Endometrium (tissue), 2 donors: ENCODE measurements at regions not wholly inside any gene's neighbourhood (a gene's known extent, or its start where the extent isn't known, plus 50 kb on each side); places are given as distances from the start of the nearest gene placed in this dataset.
"Not testable (repeated sequence)": the region's sequence is repeated elsewhere in the genome, so short reads cannot be mapped to it uniquely, and the experiment has no call there.

ENCODE experiments used
- FAIRE-seq: peaks from 2 replicates; lab custom pipeline; 2012; peaks lifted over from hg19 to GRCh38; lab: Jason Lieb, UNC
- donor health status: control.
- donor health status: control.

DNA sequence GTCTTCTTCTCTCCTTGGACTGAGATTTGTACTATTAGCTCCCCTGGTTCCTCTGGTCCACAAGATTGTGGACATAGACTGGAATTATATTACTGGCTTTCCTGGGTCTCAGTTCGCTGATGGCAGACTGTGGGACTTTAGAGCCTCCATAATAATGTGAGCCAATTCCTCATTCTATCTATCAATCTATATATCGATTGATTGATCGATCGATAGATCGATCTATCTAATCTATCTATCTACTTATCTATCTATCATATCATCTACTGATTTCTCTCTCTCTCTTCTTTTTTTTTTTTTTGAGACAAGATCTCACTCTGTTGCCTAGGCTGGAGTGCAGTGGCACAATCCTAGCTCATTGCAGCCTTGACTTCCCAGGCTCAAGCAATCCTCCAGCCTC, 51.5 kb upstream of the DDR1 start:
- FAIRE-seq: no peak

DNA sequence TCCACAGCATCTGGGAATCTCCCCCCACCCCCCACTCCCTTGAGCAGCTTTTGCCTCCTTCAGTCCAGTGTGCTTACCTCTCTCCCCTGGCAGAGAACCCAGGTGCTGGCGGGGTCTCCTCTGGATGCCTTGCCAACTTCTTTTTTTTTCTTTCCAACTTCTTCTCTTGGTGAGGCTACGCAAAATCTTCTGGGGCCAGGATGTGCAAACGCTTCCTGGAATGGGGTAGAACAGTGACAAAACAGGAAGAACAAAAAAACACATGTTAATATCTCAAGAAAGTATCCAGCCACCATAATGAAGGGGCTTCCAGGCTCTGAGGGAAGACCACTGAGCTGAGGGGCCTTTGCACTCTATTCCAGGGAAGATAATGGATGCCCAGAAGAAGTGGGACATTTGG, 53.9 kb upstream of the DDR1 start:
- no peak for FAIRE-seq

DNA sequence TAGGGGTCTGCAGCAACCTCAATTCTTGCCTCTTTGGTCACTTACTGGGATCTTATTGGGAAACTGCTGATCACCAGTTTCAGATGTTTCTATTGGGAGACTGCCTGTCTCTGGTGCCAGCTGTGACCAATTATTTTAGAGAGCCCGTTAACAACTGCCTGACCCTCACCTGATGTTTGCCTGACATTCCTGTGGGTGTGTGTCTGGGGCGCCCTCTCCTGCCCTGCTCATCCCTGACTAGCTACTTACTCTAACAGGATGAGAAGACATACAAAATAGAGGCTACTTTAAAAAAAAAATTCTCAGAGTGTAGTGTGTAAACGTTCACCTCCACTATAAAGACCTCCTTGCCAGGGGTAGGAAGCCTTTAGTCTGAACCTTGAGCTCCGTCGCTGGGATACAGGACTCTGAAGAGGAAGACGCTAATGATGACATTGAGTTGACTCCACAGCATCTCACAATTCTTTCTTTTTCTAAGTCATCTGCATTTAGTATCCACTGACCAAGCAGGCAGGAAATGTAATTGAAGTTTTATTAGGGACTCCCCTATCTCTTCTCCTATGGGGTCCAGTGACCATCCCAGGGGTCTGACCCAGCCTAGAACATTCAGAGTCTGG, 54.6 kb upstream of the DDR1 start:
- FAIRE-seq: no peak

DNA sequence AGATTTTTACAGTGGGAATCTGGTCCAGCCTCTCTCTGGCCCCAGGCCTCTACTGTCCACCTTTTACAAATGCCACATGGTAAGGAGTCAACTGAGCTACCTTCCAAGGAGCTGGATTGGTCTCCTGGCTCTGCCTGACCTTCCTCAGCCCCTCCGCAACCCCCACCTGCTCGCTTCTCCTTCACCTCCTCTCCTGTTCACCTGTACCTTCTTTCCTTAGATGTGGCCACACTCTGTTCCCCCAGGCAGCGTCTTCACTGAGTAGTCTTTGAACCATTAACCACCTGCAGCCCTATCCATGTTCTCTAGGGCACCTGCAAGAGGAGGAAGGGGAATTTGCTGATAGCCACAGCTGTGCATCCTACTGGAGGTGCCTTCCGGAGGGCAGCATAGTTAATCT, 55.3 kb upstream of the DDR1 start:
- FAIRE-seq: no peak

DNA sequence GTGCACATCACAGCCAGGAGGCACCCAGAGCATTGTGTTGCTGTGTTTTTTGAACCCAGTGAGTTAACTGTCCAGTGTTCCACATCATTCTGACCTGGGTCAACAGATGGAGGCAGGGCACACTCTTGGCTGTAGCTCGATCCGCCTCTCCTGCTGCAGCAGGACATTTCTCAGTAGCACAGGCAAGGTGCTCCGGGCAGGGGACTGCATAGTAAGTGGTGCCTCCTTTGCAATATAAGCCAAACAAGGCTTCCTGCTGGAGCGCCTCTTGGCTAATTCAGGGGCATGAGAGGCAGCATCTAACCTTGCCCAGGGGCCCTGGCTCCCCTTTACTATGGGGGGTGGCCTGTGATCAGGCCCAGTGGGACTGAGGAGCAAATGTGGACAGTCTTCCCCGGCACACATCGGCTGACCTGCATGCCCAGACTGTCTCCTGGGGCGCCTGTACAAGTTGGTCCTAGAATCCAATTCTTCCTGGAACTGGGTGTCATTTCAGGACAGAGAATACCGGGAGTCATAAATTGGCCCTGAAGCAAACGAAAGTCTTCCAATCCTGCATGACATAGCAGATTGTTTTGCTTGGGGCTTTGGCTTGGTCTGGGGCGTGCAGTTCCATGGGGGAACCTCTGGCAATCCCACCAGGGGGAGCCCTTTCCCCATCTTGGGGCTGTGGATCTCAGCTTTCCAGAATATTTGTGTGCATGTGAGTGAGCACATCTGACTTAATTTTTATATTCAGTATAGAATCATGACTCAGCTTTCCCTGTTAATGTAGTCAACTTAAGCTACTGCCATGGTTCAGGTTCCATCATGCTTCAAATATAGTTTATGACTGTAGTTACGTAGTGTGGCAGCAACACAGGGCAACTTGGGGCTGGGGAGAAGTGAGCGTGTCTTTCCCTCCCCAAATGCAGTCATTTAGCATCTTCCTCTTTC, 56.0 kb upstream of the DDR1 start:
- peak; percentile 62 for FAIRE-seq

DNA sequence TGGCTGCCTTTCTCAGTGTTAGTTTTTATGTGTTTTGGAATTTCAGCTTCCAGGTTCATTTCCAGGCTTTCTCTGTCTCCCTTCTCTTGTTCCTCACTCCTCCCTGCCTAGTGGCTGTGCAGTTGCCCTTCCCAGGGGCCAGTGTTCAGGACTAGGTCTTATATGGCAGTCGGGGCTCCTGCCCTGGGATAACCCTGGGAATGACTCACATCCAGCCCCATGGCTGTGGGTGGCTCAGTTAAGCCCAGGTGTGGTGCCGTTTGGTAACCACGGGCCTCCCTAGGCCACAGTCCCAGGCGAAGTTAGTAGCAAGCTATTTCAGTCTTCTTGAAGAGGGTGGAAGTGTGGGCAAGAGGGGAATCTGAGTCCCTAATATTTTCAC, 57.4 kb upstream of the DDR1 start:
- FAIRE-seq: no peak

DNA sequence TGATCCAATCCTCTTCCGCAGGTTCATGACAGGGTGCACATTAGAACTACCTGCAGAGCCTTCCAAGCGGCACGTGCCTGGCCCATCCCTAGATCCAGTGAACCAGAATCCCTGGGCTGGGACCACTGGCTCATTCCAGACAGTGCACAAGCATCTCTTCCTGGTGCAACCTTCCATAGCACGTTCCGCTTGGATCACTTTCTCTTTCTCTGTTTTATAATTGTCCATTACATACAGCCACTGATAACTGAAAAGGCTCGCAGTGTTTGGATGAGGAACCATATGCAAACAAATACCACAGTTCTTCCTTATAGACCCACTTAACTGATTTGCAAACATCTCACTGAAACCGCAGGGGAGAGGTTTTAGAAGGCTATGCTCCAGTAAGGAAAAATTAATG, 59.6 kb upstream of the DDR1 start:
- FAIRE-seq: no peak

DNA sequence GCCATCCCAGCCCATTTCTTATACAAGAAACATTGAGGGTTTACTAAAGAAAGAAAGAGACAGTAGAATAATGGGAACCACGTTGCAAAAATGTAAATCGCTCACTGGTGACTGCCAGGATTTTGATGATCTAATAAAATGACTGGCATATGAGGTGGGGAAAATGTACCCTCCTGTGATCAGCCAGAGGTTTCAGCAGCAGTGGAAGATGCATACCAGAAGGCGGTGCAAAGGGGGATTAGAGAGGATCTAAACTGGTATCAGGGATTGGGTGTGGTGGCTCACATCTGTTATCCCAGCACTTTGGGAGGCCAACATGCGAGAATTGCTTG, 60.8 kb upstream of the DDR1 start:
- FAIRE-seq: no peak

DNA sequence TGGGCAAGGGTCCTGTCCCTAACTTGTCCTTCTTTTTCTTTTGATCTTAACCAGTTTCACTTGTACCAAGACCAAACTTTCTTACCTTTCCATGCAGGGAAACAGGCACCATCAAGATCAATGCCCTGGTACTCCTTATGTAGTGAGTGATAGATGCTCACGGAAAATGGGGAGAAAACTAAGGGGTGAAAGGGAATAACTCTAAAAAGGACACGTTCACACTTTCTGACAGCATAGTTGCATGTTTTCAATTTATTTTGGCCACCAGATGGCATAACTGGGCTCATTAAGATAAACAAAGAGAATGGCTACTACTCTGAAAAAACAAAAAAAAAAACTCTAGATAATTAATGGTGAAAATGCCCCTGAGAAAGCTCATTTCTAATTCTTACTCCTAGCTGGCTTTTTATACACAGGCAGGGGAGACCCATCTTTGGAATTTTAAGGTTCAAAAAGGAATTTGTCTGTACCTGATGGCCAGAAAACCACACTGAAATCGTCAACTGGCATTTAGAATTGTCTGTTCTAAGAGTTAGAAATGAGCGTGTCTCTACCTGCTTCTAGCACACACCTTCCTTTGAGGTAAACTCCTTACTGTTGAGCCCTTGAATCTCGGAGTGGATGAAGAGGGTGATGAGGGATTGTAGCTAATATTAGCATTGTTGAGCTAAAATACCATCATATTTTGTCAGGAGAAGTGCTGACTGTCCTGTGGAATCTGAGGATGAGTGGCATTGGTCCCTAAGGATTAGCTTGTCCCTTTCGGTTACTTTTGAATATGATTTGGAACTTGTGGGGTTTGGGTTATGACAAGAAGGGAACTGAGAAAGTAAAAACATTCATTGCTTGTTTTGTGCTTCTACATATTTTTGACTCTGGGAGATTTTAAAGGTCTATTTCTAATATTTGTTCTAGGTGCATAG, 62.2 kb upstream of the DDR1 start:
- no peak for FAIRE-seq

DNA sequence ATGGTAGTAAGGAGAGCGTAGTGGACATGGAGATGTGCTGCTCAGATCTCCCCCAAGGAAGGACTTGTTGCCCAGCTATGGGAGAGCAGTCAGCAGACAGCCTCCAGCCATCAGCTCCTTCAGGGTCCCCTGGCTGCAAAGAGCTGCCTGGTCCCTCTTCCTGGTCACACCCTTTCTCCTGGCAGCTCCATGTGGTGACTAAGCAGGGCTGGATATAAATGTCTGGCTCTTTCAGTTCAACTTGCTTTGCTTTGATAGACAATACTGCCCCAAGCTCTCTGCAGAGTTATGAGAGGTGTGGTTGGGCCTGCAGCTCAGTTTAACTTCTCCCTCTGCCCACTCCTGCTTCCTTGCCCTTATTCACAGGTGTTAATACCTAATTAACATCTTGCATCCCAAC, 64.1 kb upstream of the DDR1 start:
- FAIRE-seq: no peak

DNA sequence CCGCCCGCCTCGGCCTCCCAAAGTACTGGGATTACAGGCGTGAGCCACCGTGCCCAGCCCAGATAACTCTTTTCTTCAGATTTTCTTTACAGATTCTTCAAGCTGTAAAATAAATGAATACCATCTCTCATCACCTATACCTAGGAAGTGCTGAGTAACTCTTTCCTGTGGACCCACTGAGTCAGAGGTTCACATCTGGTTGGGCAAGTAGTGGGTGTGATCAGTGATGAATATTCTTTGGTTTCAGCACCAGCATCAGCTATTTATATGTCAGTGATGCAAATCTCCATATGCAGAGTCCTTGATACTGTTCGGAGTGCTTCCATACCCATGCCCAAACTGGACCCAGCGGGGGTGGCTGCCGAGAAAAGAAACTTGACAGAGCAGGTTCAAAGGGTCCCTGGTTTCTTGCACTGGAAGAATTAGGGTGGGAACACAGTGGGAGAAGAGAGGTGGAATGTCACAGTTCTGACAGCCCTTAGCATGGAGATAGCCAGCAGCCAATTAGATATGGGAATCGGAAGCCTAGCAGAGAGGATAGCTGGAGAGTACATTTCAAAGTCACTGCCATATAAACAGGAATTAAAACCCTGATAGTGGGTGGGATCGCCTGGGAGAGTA, 64.9 kb upstream of the DDR1 start:
- FAIRE-seq: no peak

DNA sequence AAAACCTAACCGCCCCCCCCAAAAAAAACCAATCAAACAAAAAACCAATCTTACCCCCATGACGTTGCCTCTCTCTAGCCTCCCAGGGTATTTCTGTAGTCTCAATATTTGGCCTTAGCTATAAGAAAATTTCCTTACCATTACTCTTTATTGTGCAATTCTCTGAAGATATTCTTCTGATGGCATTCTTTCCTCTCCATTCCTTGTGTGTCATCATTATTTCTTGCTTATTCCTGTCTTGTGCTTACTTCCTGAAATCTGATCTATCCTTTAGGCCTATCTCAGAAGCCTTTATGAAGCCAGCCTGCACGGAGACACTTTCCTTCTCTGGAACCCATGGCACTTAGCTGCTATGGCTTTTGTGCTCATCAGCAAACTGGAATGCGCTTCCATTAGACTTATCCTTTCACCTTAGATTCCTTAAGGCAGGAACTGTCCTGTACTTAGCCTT, 65.9 kb upstream of the DDR1 start:
- no peak for FAIRE-seq

DNA sequence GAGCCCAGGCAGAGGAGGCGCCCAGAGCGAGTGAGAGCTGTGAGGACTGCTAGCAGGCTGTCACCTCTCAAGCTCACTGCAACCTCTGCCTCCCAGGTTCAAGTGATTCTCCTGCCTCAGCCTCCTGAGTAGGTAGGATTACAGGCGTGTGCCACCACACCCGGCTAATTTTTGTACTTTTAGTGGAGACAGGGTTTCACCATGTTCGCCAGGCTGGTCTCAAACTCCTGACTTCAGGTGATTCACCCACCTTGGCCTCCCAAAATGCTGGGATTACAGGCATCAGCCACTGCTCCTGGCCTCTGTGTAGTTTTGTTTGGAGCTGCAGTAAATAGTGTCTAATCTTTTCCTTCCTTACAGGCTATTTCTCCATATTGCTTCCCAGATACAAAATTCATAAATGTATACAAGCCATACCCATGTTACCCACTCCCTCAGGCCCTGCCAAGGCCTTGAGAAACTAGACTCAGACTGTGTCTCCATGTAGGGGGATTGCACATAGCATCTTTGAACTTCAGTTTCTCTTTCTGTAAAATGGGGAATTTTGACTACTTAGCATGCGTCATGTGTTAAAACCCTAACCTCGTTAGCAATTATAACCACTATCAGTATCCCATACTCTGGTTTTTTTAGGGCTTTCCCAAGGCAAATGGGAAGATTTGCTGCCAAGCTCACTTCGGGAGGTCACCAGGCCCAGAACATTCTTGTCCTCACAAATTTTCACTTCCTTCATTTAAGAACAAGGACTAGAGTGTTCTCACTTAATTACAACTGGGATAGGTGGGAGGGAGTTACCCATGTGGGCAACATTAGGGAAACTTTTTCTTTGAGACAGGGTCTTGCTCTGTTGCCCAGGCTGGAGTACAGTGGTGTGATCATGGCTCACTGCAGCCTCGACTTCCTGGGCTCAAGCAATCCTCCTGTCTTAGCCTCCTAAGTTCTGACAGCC, 67.3 kb upstream of the DDR1 start:
- no peak for FAIRE-seq

DNA sequence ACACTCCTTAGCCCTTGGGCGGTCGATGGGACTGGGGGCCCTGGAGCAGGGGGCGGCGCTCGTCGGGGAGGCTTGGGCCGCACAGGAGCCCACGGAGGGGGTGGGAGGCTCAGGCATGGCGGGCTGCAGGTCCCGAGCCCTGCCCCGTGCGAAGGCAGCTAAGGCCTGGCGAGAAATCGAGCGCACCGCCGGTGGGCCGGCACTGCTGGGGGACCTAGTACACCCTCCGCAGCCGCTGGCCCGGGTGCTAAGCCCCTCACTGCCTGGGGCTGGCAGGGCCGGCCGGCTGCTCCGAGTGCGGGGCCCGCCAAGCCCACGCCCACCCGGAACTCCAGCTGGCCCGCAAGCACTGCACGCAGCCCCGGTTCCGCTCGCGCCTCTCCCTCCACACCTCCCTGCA, 68.0 kb upstream of the DDR1 start:
- FAIRE-seq: not testable (repeated sequence)

DNA sequence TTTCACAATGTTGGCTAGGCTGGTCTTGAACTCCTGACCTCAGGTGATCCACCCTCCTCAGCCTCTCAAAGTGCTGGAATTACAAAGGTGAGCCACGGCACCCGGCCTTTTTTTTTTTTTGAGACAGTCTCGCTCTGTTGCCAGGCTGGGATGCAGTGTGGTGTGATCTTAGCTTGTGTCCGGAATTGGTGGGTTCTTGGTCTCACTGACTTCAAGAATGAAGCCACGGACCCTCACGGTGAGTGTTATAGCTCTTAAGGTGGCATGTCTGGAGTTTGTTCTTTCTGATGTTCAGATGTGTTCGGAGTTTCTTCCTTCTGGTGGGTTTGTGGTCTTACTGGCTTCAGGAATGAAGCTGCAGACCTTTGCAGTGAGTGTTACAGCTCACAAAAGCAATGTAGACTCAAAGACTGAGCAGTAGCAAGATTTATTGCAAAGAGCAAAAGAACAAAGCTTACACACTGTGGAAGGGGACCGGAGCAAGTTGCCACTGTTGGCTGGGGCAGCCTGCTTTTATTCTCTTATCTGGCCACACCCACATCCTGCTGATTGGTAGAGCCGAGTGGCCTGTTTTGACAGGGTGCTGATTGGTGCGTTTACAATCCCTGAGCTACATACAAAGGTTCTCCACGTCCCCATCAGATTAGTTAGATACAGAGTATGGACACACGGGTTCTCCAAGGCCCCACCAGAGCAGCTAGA, 69.1 kb upstream of the DDR1 start:
- FAIRE-seq: not testable (repeated sequence)

DNA sequence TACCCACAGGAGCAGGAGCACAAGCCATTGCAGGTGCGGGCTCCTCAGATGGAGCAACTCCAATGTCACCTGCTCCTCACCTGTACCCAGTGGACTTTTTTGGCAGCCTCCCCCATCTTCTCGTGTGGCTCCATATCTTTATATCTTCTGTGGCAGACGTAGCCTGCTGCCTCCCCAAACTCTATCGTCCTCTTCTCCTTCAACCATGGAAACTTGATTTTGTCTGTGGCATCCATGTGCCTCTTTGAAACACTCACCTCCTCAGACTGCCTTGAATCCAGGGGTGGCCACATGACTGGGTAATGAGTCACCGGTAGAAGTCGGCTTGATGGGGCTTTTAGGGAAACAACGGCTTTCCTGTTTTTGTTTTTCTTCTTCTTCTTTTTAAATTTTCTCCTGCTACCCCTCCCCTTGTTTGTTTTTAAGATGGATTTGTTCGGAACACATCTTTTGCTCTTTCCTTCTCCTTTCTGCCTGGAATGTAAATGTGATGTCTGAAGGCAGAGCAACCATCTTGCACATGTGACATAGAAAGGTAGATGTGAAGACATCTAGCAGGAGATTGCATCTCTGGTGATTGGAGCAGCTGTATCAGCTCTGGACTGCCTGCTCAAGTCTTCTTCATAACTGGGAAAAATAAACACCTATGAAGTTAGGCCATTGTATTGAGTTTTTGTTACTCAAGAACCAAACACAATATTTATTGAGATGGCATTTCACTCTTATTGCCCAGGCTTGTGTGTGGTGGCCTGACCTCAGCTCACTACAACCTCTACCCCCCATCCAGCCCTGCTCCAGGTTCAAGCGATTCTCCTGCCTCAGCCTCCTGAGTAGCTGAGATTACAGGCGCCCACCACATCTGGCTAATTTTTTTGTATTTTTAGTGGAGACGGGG, 69.9 kb upstream of the DDR1 start:
- no peak for FAIRE-seq

DNA sequence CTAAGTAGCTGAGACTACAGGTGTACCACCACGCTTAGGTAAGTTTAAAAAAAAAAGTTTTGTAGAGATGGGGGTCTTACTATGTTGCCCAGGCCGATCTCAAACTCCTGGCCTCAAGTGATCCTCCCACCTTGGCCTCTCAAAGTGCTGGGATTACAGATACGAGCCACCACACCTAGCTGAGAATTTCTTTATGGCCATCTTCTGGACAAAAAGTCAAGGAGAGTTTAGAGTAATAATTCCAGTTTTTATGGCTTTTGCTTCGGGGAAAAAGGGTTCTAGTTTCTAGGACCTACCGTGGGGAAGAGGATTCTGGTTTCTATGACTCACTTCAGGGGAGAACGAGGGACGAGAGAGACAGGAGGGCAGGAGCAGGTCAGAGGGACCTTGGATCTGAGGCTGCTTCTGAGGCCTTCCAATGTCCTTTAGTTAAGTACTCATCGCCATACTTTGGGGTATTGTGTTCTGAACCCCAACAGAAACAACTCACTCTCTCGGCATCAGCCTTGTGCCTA, 69.3 kb upstream of the IER3 start:
- FAIRE-seq: no peak

DNA sequence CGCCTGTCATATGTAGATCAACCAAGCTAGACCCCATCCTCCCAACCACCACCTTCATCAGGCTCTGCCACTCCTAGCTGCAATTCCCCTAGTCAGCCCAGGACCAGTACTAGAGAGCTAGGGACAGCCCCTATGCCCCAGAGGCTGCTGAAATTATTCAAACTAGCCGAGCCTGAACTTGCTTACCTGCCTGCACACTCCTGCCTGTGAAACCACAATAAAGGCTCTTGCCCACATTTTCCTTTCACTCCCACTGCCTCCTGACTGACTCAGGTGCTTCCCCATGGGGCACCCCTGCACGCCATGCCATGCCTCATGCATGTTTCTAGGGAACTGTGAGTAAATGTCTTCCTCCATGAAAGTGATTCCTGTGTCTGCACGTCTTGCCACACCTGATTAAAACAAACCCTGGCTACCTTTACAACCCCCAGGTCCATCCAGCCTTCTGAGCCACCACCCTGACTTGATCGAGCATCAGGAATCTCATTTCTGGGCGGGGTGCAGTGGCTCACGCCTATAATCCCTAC, 66.5 kb upstream of the IER3 start:
- FAIRE-seq: no peak

DNA sequence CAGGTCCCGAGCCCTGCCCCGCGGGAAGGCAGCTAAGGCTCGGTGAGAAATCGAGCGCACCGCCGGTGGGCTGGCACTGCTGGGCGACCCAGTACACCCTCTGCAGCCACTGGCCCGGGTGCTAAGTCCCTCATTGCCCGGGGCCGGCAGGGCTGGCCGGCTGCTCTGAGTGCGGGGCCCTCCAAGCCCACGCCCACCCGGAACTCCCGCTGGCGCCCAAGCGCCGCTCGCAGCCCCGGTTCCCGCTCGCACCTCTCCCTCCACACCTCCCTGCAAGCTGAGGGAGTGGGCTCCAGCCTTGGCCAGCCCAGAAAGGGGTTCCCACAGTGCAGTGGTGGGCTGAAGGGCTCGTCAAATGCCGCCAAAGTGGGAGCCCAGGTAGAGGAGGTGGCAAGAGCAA, 63.2 kb upstream of the IER3 start:
- not testable (repeated sequence) for FAIRE-seq
